Prostate gland (tissue), 1 donor: ENCODE measurements at regions not wholly inside any gene's neighbourhood (a gene's known extent, or its start where the extent isn't known, plus 50 kb on each side); places are given as distances from the start of the nearest gene placed in this dataset.

ENCODE experiments used
- POLR2A ChIP-seq: fragments of 450-650 bp; IDR thresholded peaks from one replicate; pipeline ENCODE4 v1.6.1; 2016; ENCODE audit warnings: antibody characterized with exemption, mild to moderate bottlenecking
- POLR2AphosphoS5 ChIP-seq: sonication (generic); formaldehyde crosslinking; IDR thresholded peaks from one replicate; pipeline ENCODE4 v1.6.1; 2017; ENCODE audit warnings: antibody characterized with exemption

- no peak for TF ChIP-seq POLR2AphosphoS5
- no peak for TF ChIP-seq POLR2A
Observed at GRCh38 chr16:20181416-20181815, 107.7 kb upstream of the GPR139 start.
